B cell (primary cell): ENCODE measurements at regions not wholly inside any gene's neighbourhood (a gene's known extent, or its start where the extent isn't known, plus 50 kb on each side); places are given as distances from the start of the nearest gene placed in this dataset.

ENCODE experiments used
- CTCF ChIP-seq: fragments of 200-600 bp; IDR thresholded peaks from one replicate; pipeline ENCODE4 v1.8.0; 2022; ENCODE audit warnings: antibody characterized with exemption, mild to moderate bottlenecking
- EZH2 ChIP-seq: IDR thresholded peaks from 2 replicates; pipeline ENCODE4 v1.6.1; 2012; ENCODE audit warnings: borderline replicate concordance, low read depth, mild to moderate bottlenecking, moderate library complexity, low read length; ENCODE audit not compliant: insufficient read depth, poor library complexity, severe bottlenecking

- TF ChIP-seq CTCF = no peak
- TF ChIP-seq EZH2 = no peak
These were observed 195.3 kb downstream of the QDPR start for GRCh38 chr4:17316566-17316965.
